Transverse colon (tissue), 4 donors: ENCODE measurements at regions not wholly inside any gene's neighbourhood (a gene's known extent, or its start where the extent isn't known, plus 50 kb on each side); places are given as distances from the start of the nearest gene placed in this dataset.

Experiments
- CTCF ChIP-seq, 5 experiments: fragments of 200-600 bp in 3 of 5; fragments of 450-650 bp in 2 of 5; sonication (generic) in 3 of 5; IDR thresholded peaks; 1 replicate in 2 of 5; 2 replicates in 3 of 5; pipeline ENCODE4 v1.5.1; 2016 to 2017; ENCODE audit warnings: antibody characterized with exemption in 5 of 5, inconsistent platforms in 3 of 5, mild to moderate bottlenecking in 2 of 5, moderate library complexity in 1 of 5
- EP300 ChIP-seq: sonication (generic); formaldehyde crosslinking; IDR thresholded peaks from one replicate; pipeline ENCODE4 v1.6.1; 2017; ENCODE audit warnings: antibody characterized with exemption, low read depth
- POLR2A ChIP-seq: fragments of 450-650 bp; IDR thresholded peaks from one replicate; pipeline ENCODE4 v1.6.1; 2016; ENCODE audit warnings: antibody characterized with exemption, mild to moderate bottlenecking, moderate library complexity
- POLR2AphosphoS5 ChIP-seq, 3 donors: sonication (generic); formaldehyde crosslinking; IDR thresholded peaks; one replicate each; pipeline ENCODE4 v1.6.1; 2016; ENCODE audit warnings: antibody characterized with exemption in 3 of 3

GRCh38 chr7:116315803-116316202 lies 105.5 kb downstream of the TES start:
- no peak for TF ChIP-seq CTCF (IDR thresholded peaks at IDR 0.05)
- TF ChIP-seq POLR2A, result no peak
- TF ChIP-seq POLR2AphosphoS5 (IDR thresholded peaks at IDR 0.05), result no peak
- TF ChIP-seq EP300, result no peak
